Astrocyte (in vitro differentiated cells and primary cell): ENCODE measurements at regions not wholly inside any gene's neighbourhood (a gene's known extent, or its start where the extent isn't known, plus 50 kb on each side); places are given as distances from the start of the nearest gene placed in this dataset.
A peak's percentile ranks its signal among the peaks of the same experiment; 100 is the strongest.

ENCODE experiments used
- DNase-seq: peaks from one replicate; pipeline ENCODE4 v3.0.0-alpha.2; 2010; ENCODE audit warnings: low read depth
- FAIRE-seq: peaks from 2 replicates; lab custom pipeline; 2011; peaks lifted over from hg19 to GRCh38; lab: Jason Lieb, UNC
- H2AFZ ChIP-seq: 2 replicates; pipeline ENCODE4 v1.6.0; 2012; ENCODE audit warnings: low read depth, low read length, inconsistent platforms
- H3K27ac ChIP-seq: 2 replicates; pipeline ENCODE4 v1.5.1; 2011; ENCODE audit warnings: low read depth, low read length, inconsistent platforms
- H3K27me3 ChIP-seq: 2 replicates; pipeline ENCODE4 v1.6.0; 2011; ENCODE audit warnings: low read length, inconsistent platforms; ENCODE audit not compliant: insufficient read depth
- H3K36me3 ChIP-seq: 2 replicates; pipeline ENCODE4 v1.5.1; 2011; ENCODE audit warnings: low read length, inconsistent platforms; ENCODE audit not compliant: insufficient read depth
- H3K4me1 ChIP-seq: 2 replicates; pipeline ENCODE4 v1.5.1; 2011; ENCODE audit warnings: low read length, inconsistent platforms; ENCODE audit not compliant: insufficient read depth
- H3K4me2 ChIP-seq: 2 replicates; pipeline ENCODE4 v1.6.0; 2012; ENCODE audit warnings: low read length, inconsistent platforms
- H3K4me3 ChIP-seq: 2 replicates; pipeline ENCODE4 v1.5.1; 2011; ENCODE audit warnings: low read depth, mild to moderate bottlenecking, low read length, inconsistent platforms; ENCODE audit not compliant: insufficient read depth
- H3K79me2 ChIP-seq: 2 replicates; pipeline ENCODE4 v1.6.0; 2012; ENCODE audit warnings: mild to moderate bottlenecking, low read length, inconsistent platforms; ENCODE audit not compliant: insufficient read depth
- H3K9ac ChIP-seq: 2 replicates; pipeline ENCODE4 v1.6.0; 2012; ENCODE audit warnings: mild to moderate bottlenecking, low read length, inconsistent platforms
- H3K9me3 ChIP-seq: 2 replicates; pipeline ENCODE4 v1.5.1; 2012; ENCODE audit warnings: low read depth, mild to moderate bottlenecking, low read length, inconsistent platforms; ENCODE audit not compliant: insufficient read depth
- H4K20me1 ChIP-seq: 2 replicates; pipeline ENCODE4 v1.6.0; 2012; ENCODE audit warnings: low read length, inconsistent platforms; ENCODE audit not compliant: insufficient read depth
- H3K27ac Mint-ChIP-seq: one replicate; pipeline ENCODE4 v1.8.0; 2021; ENCODE audit warnings: mild to moderate bottlenecking, mixed read lengths; ENCODE audit not compliant: unreplicated experiment
- H3K27me3 Mint-ChIP-seq: one replicate; pipeline ENCODE4 v1.8.0; 2021; ENCODE audit warnings: low read depth, mixed read lengths; ENCODE audit not compliant: unreplicated experiment
- H3K36me3 Mint-ChIP-seq: one replicate; pipeline ENCODE4 v1.8.0; 2021; ENCODE audit warnings: low read depth, mixed read lengths; ENCODE audit not compliant: unreplicated experiment
- H3K4me1 Mint-ChIP-seq: one replicate; pipeline ENCODE4 v1.8.0; 2021; ENCODE audit warnings: low read depth, mixed read lengths; ENCODE audit not compliant: unreplicated experiment
- H3K4me3 Mint-ChIP-seq: one replicate; pipeline ENCODE4 v1.8.0; 2021; ENCODE audit warnings: mild to moderate bottlenecking, moderate library complexity, mixed read lengths; ENCODE audit not compliant: unreplicated experiment
- H3K9me3 Mint-ChIP-seq: one replicate; pipeline ENCODE4 v1.8.0; 2021; ENCODE audit warnings: mild to moderate bottlenecking, mixed read lengths; ENCODE audit not compliant: unreplicated experiment
- CTCF ChIP-seq: IDR thresholded peaks from 2 replicates; pipeline ENCODE4 v1.5.1; 2011; ENCODE audit warnings: low read depth, mild to moderate bottlenecking, inconsistent platforms, low read length, moderate library complexity; ENCODE audit not compliant: insufficient read depth
- EZH2 ChIP-seq: IDR thresholded peaks from 2 replicates; pipeline ENCODE4 v1.6.1; 2012; ENCODE audit warnings: mild to moderate bottlenecking, low read length, inconsistent platforms; ENCODE audit not compliant: insufficient read depth

GRCh38 chr2:7849531-7849930, 832.3 kb upstream of the ID2 start:
- no peaks in the 10 kb centered on the region for H3K27me3 Mint-ChIP-seq
- H3K4me3 Mint-ChIP-seq: no peak overlapping the region
- peaks cover 22% of the 10 kb centered on the region for H3K4me1 Mint-ChIP-seq
- Histone ChIP-seq H3K4me3 (no peak overlapping the region), H3K4me2 (no peak overlapping the region), H3K27ac (no peak overlapping the region), H3K36me3 (no peaks in the 10 kb centered on the region), H3K9me3 (no peaks in the 10 kb centered on the region), H2AFZ (no peak overlapping the region), H4K20me1 (no peaks in the 10 kb centered on the region), H3K27me3 (no peaks in the 10 kb centered on the region), H3K4me1 (peaks cover 27% of the 10 kb centered on the region), H3K79me2 (no peaks in the 10 kb centered on the region), H3K9ac (no peak overlapping the region)
- no peaks in the 10 kb centered on the region for H3K36me3 Mint-ChIP-seq
- no peaks in the 10 kb centered on the region for H3K9me3 Mint-ChIP-seq
- DNase-seq (no peak), FAIRE-seq (no peak)
- no peak overlapping the region for H3K27ac Mint-ChIP-seq
- no peak for TF ChIP-seq CTCF
- no peak for TF ChIP-seq EZH2

- H3K9ac ChIP-seq: no peak overlapping the region
- DNase-seq (no peak), FAIRE-seq (no peak)
- H3K4me3 Mint-ChIP-seq: no peak overlapping the region
- no peaks in the 10 kb centered on the region for H3K9me3 ChIP-seq
- no peaks in the 10 kb centered on the region for H3K79me2 ChIP-seq
- no peaks in the 10 kb centered on the region for H4K20me1 ChIP-seq
- no peaks in the 10 kb centered on the region for H3K9me3 Mint-ChIP-seq
- H3K27me3 ChIP-seq: no peaks in the 10 kb centered on the region
- H3K4me1 ChIP-seq: peaks cover 16% of the 10 kb centered on the region
- no peak for TF ChIP-seq EZH2
- no peak for TF ChIP-seq CTCF
- no peak overlapping the region for H3K4me2 ChIP-seq
- H3K4me1 Mint-ChIP-seq: peaks cover 13% of the 10 kb centered on the region
- no peaks in the 10 kb centered on the region for H3K36me3 Mint-ChIP-seq
- H3K36me3 ChIP-seq: no peaks in the 10 kb centered on the region
- H3K27me3 Mint-ChIP-seq: no peaks in the 10 kb centered on the region
- H2AFZ ChIP-seq: no peak overlapping the region
- H3K4me3 ChIP-seq: no peak overlapping the region
- no peak overlapping the region for H3K27ac ChIP-seq
- no peak overlapping the region for H3K27ac Mint-ChIP-seq
Measured at GRCh38 chr2:7852546-7852945, 829.3 kb upstream of the ID2 start.

- TF ChIP-seq EZH2 (no peak), CTCF (no peak)
- Mint-ChIP-seq H3K36me3 (no peaks in the 10 kb centered on the region), H3K27me3 (peaks cover 4% of the 10 kb centered on the region), H3K27ac (peak overlapping the region; percentile 22), H3K4me1 (peaks cover 11% of the 10 kb centered on the region), H3K9me3 (peaks cover 2% of the 10 kb centered on the region), H3K4me3 (no peak overlapping the region)
- FAIRE-seq (peak; percentile 98), DNase-seq (peak; percentile 61)
- Histone ChIP-seq H2AFZ (no peak overlapping the region), H3K27ac (peak overlapping the region; percentile 62), H3K9ac (no peak overlapping the region), H3K4me2 (peak overlapping the region; percentile 31), H3K4me3 (no peak overlapping the region), H3K79me2 (no peaks in the 10 kb centered on the region), H3K4me1 (peaks cover 11% of the 10 kb centered on the region), H4K20me1 (no peaks in the 10 kb centered on the region), H3K9me3 (no peaks in the 10 kb centered on the region), H3K27me3 (no peaks in the 10 kb centered on the region), H3K36me3 (no peaks in the 10 kb centered on the region)
Measured at GRCh38 chr2:7857904-7858303, 824.0 kb upstream of the ID2 start.
